ENCODE measurements at regions not wholly inside any gene's neighbourhood (a gene's known extent, or its start where the extent isn't known, plus 50 kb on each side); places are given as distances from the start of the nearest gene placed in this dataset.

DNA sequence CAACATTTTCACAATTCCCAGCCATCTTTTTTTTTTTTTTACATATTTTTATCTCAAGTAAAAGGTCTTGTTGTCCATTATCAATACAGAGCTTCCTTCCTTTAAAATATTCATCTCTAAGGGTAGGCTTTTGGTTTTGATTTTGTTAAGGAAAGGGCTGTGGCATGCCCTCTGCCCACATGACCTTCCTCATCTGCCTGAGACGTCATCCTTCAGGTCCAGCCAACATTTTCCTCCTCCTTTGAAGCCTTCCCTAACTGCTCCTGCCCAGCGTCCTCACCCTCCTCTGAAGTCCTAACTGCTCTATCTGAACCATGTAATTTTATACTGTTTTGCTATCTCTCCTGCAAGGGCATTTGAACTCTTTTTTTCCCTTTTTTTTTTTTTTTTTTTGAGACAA is 73.9 kb upstream of the TGM3 start:
- peaks cover 12% of the 10 kb centered on the region for H3K9me3 ChIP-seq
- DNase-seq (ENCODE audit: low read depth in 1 of 2, low spot score in 1 of 2), result no peak
- 16% methylated on average over 2 of the region's 2 CpGs for WGBS (ENCODE audit: missing lambda C conversion rate)
- H3K4me1 ChIP-seq, result no peaks in the 10 kb centered on the region
- no peak overlapping the region for H3K27ac ChIP-seq
- H3K4me2 ChIP-seq, result no peak overlapping the region
- POLR2A ChIA-PET, result interaction anchor here (0.5 kb wide), 1 partner anchor 495 kb away, joined by 3 read pairs; no protein-coding TSS in a partner anchor
- TF ChIP-seq, protein P1, sequence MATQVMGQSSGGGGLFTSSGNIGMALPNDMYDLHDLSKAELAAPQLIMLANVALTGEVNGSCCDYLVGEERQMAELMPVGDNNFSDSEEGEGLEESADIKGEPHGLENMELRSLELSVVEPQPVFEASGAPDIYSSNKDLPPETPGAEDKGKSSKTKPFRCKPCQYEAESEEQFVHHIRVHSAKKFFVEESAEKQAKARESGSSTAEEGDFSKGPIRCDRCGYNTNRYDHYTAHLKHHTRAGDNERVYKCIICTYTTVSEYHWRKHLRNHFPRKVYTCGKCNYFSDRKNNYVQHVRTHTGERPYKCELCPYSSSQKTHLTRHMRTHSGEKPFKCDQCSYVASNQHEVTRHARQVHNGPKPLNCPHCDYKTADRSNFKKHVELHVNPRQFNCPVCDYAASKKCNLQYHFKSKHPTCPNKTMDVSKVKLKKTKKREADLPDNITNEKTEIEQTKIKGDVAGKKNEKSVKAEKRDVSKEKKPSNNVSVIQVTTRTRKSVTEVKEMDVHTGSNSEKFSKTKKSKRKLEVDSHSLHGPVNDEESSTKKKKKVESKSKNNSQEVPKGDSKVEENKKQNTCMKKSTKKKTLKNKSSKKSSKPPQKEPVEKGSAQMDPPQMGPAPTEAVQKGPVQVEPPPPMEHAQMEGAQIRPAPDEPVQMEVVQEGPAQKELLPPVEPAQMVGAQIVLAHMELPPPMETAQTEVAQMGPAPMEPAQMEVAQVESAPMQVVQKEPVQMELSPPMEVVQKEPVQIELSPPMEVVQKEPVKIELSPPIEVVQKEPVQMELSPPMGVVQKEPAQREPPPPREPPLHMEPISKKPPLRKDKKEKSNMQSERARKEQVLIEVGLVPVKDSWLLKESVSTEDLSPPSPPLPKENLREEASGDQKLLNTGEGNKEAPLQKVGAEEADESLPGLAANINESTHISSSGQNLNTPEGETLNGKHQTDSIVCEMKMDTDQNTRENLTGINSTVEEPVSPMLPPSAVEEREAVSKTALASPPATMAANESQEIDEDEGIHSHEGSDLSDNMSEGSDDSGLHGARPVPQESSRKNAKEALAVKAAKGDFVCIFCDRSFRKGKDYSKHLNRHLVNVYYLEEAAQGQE (IDR thresholded peaks at IDR 0.05), result no peak
- no peak for TF ChIP-seq CHD2 (IDR thresholded peaks at IDR 0.05; ENCODE audit: low read length, partially characterized antibody)
- no peak for TF ChIP-seq CBX8 (IDR thresholded peaks at IDR 0.05)
- no peak for TF ChIP-seq CBX2 (IDR thresholded peaks at IDR 0.05; ENCODE audit: borderline replicate concordance, low read depth)
- TF ChIP-seq E2F6 (IDR thresholded peaks at IDR 0.05; ENCODE audit: borderline replicate concordance, low read depth), result no peak
- no peak for TF ChIP-seq POLR2A (IDR thresholded peaks at IDR 0.05; ENCODE audit: low read length)
- TF ChIP-seq, protein P2, sequence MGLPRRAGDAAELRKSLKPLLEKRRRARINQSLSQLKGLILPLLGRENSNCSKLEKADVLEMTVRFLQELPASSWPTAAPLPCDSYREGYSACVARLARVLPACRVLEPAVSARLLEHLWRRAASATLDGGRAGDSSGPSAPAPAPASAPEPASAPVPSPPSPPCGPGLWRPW (IDR thresholded peaks at IDR 0.05), result no peak
- H3K4me3 ChIP-seq, result no peak overlapping the region
- no peak for FAIRE-seq
- ATAC-seq, result no peak
- CTCF ChIA-PET, result interaction anchor here (0.7 to 2.5 kb wide), 3 partner anchors 14 to 242 kb away, joined by 3 to 11 read pairs (median 3); no protein-coding TSS in a partner anchor

DNA sequence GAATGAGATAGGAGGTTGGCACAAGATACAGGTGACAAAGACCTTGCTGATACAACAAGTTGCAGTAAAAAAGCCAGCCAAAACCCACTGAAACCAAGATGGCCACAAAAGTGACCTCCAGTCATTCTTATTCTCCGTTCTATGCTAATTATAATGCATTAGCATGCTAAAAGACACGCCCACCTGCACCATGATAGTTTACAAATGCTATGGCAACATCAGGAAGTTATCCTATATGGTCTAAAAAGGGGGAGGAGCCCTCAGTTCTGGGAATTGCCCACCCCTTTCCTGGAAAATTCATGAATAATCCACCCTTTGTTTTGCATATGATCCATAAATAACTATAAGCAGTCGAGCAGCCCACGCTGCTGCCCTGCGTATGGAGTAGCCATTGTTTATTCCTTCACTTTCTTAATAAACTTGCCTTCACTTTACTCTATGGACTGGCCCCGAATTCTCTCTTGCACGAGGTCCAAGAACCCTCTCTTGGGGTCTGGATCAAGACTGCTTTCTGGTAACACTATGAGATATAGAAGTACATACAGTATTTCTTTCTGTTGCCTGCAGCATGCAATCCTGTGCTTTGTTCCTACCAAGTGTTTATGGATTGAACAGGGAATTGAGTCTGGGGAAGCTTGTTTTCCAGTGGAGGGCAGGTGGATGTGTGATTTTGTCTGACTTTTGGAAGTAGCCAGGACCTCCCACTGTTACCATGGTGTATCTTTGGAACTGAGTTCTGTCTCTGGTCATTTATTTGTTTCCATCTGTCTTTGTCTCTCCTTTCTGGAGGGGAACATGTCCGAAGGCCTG is 72.0 kb upstream of the TGM3 start:
- Histone ChIP-seq H3K4me3 (no peak overlapping the region), H3K9me3 (peaks cover 12% of the 10 kb centered on the region), H3K4me1 (no peaks in the 10 kb centered on the region), H3K4me2 (no peak overlapping the region), H3K27ac (no peak overlapping the region)
- whole genome bisulfite sequencing (ENCODE audit: missing lambda C conversion rate), result 50% methylated on average over 8 of the region's 8 CpGs
- no peak for ATAC-seq
- DNase-seq (ENCODE audit: low read depth in 1 of 2, low spot score in 1 of 2), result no peak
- ChIA-PET POLR2A (no interaction called here), CTCF (interaction anchor here (1.5 to 1.7 kb wide), 2 partner anchors 12 to 16 kb away, joined by 5 read pairs; no protein-coding TSS in a partner anchor)
- FAIRE-seq, result no peak
- TF ChIP-seq JUN (IDR thresholded peaks at IDR 0.05) (no peak), JUNB (IDR thresholded peaks at IDR 0.05) (no peak), BCL3 (IDR thresholded peaks at IDR 0.05) (no peak), FOSB (CRISPR knock-in tag; IDR thresholded peaks at IDR 0.05) (no peak), NPAS2 (CRISPR knock-in tag; IDR thresholded peaks at IDR 0.05; ENCODE audit: borderline replicate concordance) (no peak), SMC3 (IDR thresholded peaks at IDR 0.05) (no peak), CBX2 (IDR thresholded peaks at IDR 0.05; ENCODE audit: borderline replicate concordance, low read depth) (no peak), EP300 (IDR thresholded peaks at IDR 0.05) (no peak), CHD2 (IDR thresholded peaks at IDR 0.05; ENCODE audit: low read length, partially characterized antibody) (no peak), MYC (IDR thresholded peaks at IDR 0.05; ENCODE audit: borderline replicate concordance, low read length) (no peak), NFE2L2 (conservative IDR thresholded peaks at IDR 0.05; ENCODE audit: low read length) (no peak)
- TF ChIP-seq, protein P2 (IDR thresholded peaks at IDR 0.05), result no peak
- TF ChIP-seq, protein P3, sequence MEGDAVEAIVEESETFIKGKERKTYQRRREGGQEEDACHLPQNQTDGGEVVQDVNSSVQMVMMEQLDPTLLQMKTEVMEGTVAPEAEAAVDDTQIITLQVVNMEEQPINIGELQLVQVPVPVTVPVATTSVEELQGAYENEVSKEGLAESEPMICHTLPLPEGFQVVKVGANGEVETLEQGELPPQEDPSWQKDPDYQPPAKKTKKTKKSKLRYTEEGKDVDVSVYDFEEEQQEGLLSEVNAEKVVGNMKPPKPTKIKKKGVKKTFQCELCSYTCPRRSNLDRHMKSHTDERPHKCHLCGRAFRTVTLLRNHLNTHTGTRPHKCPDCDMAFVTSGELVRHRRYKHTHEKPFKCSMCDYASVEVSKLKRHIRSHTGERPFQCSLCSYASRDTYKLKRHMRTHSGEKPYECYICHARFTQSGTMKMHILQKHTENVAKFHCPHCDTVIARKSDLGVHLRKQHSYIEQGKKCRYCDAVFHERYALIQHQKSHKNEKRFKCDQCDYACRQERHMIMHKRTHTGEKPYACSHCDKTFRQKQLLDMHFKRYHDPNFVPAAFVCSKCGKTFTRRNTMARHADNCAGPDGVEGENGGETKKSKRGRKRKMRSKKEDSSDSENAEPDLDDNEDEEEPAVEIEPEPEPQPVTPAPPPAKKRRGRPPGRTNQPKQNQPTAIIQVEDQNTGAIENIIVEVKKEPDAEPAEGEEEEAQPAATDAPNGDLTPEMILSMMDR (IDR thresholded peaks at IDR 0.05), result no peak

All from A549 (cell line).